ENCODE measurements at regions not wholly inside any gene's neighbourhood (a gene's known extent, or its start where the extent isn't known, plus 50 kb on each side); places are given as distances from the start of the nearest gene placed in this dataset.

- H3K4me1 ChIP-seq (ENCODE audit: insufficient read depth, low read length): no peaks in the 10 kb centered on the region
- intact Hi-C loops (cut with micrococcal nuclease; ENCODE audit: unreplicated experiment): no loop called here
- FAIRE-seq (no peak), DNase-seq (ENCODE audit: low spot score) (no peak), ATAC-seq (no peak)
- no peaks in the 10 kb centered on the region for H3K9me3 ChIP-seq (ENCODE audit: low read length)
- H3K27ac ChIP-seq (ENCODE audit: extremely low read length, insufficient read depth, low read length): no peak overlapping the region
- no peak overlapping the region for H2AFZ ChIP-seq (ENCODE audit: low read length)
- ChIA-PET POLR2A (no interaction called here), CTCF (ENCODE audit: low intra/inter-chr PET ratio, low total read pairs) (no interaction called here)
- BruUV-seq (replicated peaks): no TSS peak
- in situ Hi-C loops (cut with HindIII; ENCODE audit: extremely low pct_ligation_motif_present, low pct_unique_long_range_greater_than_20kb): no loop called here
- WGBS (ENCODE audit: low lambda C conversion rate): 94% methylated on average over 8 of the region's 16 CpGs
- TF ChIP-seq U2AF2 (IDR thresholded peaks at IDR 0.05; ENCODE audit: low read depth, low read length) (no peak), AGO2 (optimal IDR thresholded peaks at IDR 0.05; ENCODE audit: low read depth, low read length) (peak; percentile 93), RBM22 (optimal IDR thresholded peaks at IDR 0.05; ENCODE audit: low read length) (peak; percentile 95), IRX3 (CRISPR knock-in tag; IDR thresholded peaks at IDR 0.05; ENCODE audit: borderline replicate concordance, low read depth) (no peak), POLR2A (IDR thresholded peaks at IDR 0.05; ENCODE audit: insufficient read depth in 1 of 2, low read depth in 2 of 2, low read length in 2 of 2) (0 out of 4 replicates have a peak, but pooled peaks of 1 of the 2 experiments have one; percentile 22), IRF1 (CRISPR knock-in tag; IDR thresholded peaks at IDR 0.05; ENCODE audit: low read depth) (no peak), ZNF143 (CRISPR knock-in tag; IDR thresholded peaks at IDR 0.05) (0 out of 2 replicates have a peak, but pooled peaks have one; percentile 12), NFYC (CRISPR knock-in tag; IDR thresholded peaks at IDR 0.05) (no peak), MXD4 (CRISPR knock-in tag; IDR thresholded peaks at IDR 0.05) (no peak), ZFP62 (CRISPR knock-in tag; IDR thresholded peaks at IDR 0.05) (no peak)
- TF ChIP-seq, protein P1, sequence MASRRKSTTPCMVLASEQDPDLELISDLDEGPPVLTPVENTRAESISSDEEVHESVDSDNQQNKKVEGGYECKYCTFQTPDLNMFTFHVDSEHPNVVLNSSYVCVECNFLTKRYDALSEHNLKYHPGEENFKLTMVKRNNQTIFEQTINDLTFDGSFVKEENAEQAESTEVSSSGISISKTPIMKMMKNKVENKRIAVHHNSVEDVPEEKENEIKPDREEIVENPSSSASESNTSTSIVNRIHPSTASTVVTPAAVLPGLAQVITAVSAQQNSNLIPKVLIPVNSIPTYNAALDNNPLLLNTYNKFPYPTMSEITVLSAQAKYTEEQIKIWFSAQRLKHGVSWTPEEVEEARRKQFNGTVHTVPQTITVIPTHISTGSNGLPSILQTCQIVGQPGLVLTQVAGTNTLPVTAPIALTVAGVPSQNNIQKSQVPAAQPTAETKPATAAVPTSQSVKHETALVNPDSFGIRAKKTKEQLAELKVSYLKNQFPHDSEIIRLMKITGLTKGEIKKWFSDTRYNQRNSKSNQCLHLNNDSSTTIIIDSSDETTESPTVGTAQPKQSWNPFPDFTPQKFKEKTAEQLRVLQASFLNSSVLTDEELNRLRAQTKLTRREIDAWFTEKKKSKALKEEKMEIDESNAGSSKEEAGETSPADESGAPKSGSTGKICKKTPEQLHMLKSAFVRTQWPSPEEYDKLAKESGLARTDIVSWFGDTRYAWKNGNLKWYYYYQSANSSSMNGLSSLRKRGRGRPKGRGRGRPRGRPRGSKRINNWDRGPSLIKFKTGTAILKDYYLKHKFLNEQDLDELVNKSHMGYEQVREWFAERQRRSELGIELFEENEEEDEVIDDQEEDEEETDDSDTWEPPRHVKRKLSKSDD (CRISPR knock-in tag; IDR thresholded peaks at IDR 0.05; ENCODE audit: low read depth): no peak
- H3K79me2 ChIP-seq (ENCODE audit: insufficient read depth, low read length): no peaks in the 10 kb centered on the region
- H3K9ac ChIP-seq (ENCODE audit: insufficient read depth, low read depth, low read length): no peak overlapping the region
- H3K4me3 ChIP-seq (replicated peaks in 1 of 3; ENCODE audit: insufficient read depth in 1 of 3, low read depth in 2 of 3, low read length in 3 of 3): no peak overlapping the region
- no peaks in the 10 kb centered on the region for H3K27me3 ChIP-seq (ENCODE audit: control insufficient read depth in 1 of 2, insufficient read depth in 2 of 2, low read length in 2 of 2)
- peaks cover 72 to 94% of the 10 kb centered on the region in 2 experiments for H3K36me3 ChIP-seq (replicated peaks in 1 of 2; ENCODE audit: control insufficient read depth in 1 of 2, insufficient read depth in 2 of 2, low read length in 2 of 2)
- H4K20me1 ChIP-seq (ENCODE audit: insufficient read depth, low read length): peaks cover 23% of the 10 kb centered on the region; the same call in 1 of the 2 replicates
- H3K4me2 ChIP-seq (ENCODE audit: low read depth, low read length): no peak overlapping the region
These were observed 351.2 kb downstream of the SEC14L1 start for GRCh38 chr17:77491921-77492445.

All from HepG2 (cell line).